Activated CD8-positive, alpha-beta memory T cell treated with anti-CD3 and anti-CD28 coated beads for 4 hours (primary cell): ENCODE measurements at regions not wholly inside any gene's neighbourhood (a gene's known extent, or its start where the extent isn't known, plus 50 kb on each side); places are given as distances from the start of the nearest gene placed in this dataset.

Source experiments
- DNase-seq, 2 donors: peaks; one replicate each; pipeline ENCODE4 v3.0.0-alpha.2; 2020; ENCODE audit warnings: low read depth in 2 of 2

DNA sequence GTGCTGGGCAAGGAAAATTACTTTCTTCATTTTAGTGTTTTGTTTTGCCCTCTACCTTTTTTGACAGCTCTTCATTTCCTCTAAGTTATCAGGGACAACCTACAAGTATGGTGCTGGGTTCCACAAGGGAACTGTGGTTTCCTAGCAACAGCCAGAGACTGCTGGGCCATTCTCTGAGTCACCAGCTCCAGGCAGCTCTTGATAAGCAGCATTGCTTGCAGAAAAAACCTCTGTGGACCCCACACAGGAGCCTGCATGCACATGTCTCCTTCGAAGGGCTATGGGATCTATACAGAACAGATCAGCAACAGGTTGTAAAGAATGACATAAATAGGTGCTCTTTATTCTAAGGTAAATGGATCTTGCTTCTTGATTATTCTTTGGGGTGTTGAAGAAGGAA, 81.0 kb upstream of the CCDC196 start:
- DNase-seq, result no peak

GRCh38 chr14:66413901-66414300, 72.3 kb upstream of the CCDC196 start:
- no peak for DNase-seq

- DNase-seq, result no peak
Observed at GRCh38 chr14:66414511-66414910, 71.7 kb upstream of the CCDC196 start.

DNA sequence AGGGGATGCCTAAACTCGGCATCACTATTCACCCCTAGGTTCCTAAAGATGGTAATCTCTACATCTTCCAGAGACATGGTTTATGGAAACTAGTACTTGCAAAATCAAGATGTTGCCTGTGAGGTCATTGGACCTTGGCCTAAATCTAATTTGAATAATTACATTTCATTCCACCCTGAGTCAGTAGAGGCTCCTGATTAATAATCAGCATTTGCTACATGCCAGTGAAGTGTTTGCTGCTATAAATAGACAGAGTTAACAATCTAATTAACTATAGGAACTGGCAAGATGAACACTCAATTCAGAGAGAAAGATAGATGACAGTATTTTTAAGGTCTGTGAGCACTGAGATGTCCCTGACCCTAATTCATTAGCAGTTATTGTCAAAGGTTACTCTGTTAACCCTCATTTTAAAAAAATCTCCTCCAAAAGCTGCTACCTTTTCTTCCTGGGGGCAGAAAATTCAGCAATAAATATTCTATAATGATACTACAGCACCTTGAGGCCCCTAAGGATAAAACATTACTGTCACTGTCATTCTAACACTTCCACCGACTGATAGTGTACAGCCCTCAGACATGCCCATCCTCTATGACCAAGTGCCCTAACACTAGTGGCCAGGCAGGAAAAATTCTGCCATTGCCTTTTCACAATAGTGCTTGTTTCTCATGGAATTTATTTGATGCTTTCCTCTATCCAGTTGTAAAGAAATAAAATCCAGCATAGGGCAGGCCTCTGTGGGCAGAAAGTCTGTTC, 65.7 kb upstream of the CCDC196 start:
- DNase-seq, result no peak

DNA sequence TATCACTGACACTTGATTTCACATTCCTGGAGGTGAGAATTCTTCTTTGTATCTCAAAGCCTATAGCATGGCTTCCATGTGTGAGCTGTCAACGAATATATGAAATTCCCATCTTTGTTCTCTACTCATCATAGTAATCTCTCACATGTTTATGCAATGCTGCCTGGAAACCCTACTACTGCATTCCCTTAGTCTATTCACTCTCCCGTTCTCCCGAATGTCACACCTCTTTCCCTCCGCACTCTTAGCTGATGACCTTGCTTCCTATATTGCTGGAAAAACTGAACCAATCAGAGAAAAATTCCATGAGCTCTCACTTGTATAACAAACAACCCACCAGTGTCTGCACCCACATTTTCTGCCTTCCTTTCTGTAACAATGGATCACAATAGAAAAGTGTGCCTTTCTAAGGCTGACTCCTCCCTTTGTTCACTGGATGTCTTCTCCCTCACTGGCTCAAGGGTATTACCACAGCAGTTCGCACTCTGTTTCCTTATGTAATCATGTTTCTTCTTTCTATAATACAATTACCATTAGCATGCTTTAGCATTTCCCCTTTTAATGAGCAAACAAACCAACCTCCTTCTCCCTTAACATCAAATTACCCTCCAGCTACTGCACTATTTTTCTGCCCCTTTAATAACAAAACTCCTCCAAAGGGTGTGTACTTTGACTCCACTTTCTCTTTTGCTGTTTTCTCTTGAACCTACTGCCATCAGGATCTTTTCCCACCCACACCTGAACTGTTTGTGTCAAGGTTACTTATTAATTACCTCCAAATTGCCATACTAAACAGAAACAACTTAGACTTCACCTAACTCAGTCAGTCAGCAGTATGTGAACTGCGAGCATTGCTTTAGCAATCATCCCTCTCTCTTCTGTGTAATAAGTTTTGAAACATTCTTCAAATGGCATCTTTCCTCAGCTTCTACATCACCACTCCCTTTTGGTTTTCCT, 63.9 kb upstream of the CCDC196 start:
- DNase-seq, result no peak

- DNase-seq, result no peak
Observed at GRCh38 chr14:66425402-66425801, 60.8 kb upstream of the CCDC196 start.

DNA sequence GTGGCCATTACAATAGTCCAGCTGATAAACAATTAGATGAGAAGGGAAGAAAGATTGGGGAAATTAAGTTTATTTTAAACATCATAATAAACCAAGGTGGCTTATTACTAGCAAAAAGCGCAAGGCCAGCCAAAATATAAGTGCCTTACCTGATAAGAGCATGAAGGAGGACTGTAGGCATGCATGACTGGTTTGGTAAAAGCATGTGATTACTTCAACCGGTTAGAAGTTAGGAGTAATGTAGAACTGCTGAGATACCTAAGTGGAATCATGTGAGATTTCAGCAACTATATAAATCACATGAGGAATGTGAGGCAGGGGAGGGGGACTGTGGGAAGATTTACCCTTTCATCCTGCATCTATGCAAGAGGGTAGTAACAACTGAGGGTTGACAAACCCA, 59.7 kb upstream of the CCDC196 start:
- no peak for DNase-seq

DNA sequence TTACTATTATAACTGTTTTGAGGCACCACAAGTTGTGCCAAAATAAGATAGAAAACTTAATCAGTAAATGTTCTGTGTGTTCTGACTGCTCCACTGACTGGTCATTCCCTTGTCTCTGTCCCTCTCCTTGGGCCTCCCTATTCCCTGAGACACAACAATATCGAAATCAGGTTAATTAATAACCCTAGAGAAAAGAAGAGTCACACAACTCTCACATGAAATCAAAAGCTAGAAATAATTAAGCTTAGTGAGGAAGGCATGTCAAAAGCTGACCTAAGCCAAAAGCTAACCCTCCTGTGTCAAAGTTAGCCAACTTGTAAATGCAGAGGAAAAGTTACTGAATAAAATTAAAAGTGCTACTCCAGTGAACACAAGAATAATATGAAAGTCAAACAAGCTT, 53.8 kb upstream of the CCDC196 start:
- no peak for DNase-seq

DNA sequence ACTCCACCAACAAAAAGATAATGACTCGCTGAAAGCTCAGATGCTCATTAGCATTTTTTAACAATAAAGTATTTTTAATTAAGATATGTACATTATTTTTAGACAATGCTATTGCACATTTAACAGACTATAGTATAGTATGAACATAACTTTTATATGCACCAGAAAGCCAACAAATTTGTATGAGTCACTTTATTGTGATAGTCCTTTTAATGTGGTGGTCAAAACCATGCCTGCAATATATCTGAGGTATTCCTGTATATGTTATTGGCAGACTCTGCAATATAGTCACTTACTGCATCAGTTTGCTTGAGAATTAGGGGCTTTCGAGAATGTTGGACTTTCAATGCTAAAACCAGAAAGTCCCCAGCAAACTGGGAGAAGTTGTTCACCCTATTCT, 51.7 kb upstream of the CCDC196 start:
- no peak for DNase-seq

DNA sequence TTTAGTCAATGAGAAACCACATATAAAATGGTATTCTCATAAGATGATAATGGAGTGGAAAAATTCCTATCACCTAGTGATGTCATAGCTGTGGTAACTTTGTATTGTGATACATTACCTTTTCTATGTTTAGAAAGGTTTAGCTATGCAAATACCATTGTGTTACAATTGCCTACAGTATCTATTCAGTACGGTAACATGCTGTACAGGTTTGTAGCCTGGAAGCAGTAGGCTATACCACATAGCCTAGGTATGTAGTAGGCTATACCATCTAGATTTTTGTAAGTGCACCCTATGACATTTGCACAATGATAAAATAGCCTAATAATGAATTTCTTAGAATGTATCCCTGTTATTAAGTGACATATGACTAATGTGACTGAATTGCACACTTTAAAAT, 50.5 kb upstream of the CCDC196 start:
- DNase-seq, result no peak
